HG03066 (cell line): ENCODE measurements at regions not wholly inside any gene's neighbourhood (a gene's known extent, or its start where the extent isn't known, plus 50 kb on each side); places are given as distances from the start of the nearest gene placed in this dataset.
A peak's percentile ranks its signal among the peaks of the same experiment; 100 is the strongest.

Source experiments
- ATAC-seq: cut with Tn5 transposase; IDR thresholded peaks from one replicate; pipeline ENCODE4 v1.9.1; 2021; ENCODE audit warnings: low read depth; ENCODE audit not compliant: unreplicated experiment

GRCh38 chr2:128791120-128791984, 472.7 kb upstream of the HS6ST1 start:
- no peak for ATAC-seq

- no peak for ATAC-seq
Measured at GRCh38 chr2:128791985-128792320, 473.3 kb upstream of the HS6ST1 start.

- ATAC-seq, result no peak
Measured at GRCh38 chr2:128792476-128793054, 473.9 kb upstream of the HS6ST1 start.

GRCh38 chr2:128793404-128793803, 474.7 kb upstream of the HS6ST1 start:
- ATAC-seq, result no peak

GRCh38 chr2:128794285-128794684, 475.6 kb upstream of the HS6ST1 start:
- ATAC-seq, result no peak

GRCh38 chr2:128796321-128796720, 477.7 kb upstream of the HS6ST1 start:
- ATAC-seq, result no peak

GRCh38 chr2:128797092-128797491, 478.4 kb upstream of the HS6ST1 start:
- no peak for ATAC-seq

- peak; percentile 57 for ATAC-seq
Measured at GRCh38 chr2:128797533-128797932, 478.9 kb upstream of the HS6ST1 start.

- peak; percentile 74 for ATAC-seq
Measured at GRCh38 chr2:128797937-128798336, 479.3 kb upstream of the HS6ST1 start.

- no peak for ATAC-seq
Measured at GRCh38 chr2:128798502-128799283, 480.0 kb upstream of the HS6ST1 start.

GRCh38 chr2:128799284-128799552, 480.6 kb upstream of the HS6ST1 start:
- ATAC-seq, result no peak

GRCh38 chr2:128799730-128800129, 481.1 kb upstream of the HS6ST1 start:
- ATAC-seq, result no peak

GRCh38 chr2:128801576-128801975, 482.9 kb upstream of the HS6ST1 start:
- ATAC-seq, result no peak

- ATAC-seq, result no peak
Measured at GRCh38 chr2:128803222-128803621, 484.6 kb upstream of the HS6ST1 start.

GRCh38 chr2:128805237-128805636, 486.6 kb upstream of the HS6ST1 start:
- no peak for ATAC-seq

- ATAC-seq, result no peak
Measured at GRCh38 chr2:128805918-128806317, 487.2 kb upstream of the HS6ST1 start.

- no peak for ATAC-seq
Measured at GRCh38 chr2:128807317-128807716, 488.6 kb upstream of the HS6ST1 start.

GRCh38 chr2:128808462-128809258, 490.0 kb upstream of the HS6ST1 start:
- ATAC-seq, result no peak

- no peak for ATAC-seq
Measured at GRCh38 chr2:128809259-128809636, 490.6 kb upstream of the HS6ST1 start.

GRCh38 chr2:128809880-128810279, 491.2 kb upstream of the HS6ST1 start:
- no peak for ATAC-seq
